PC-9 (cell line): ENCODE measurements at regions not wholly inside any gene's neighbourhood (a gene's known extent, or its start where the extent isn't known, plus 50 kb on each side); places are given as distances from the start of the nearest gene placed in this dataset.

Experiments used
- CTCF ChIP-seq: fragments of 200-600 bp; sonication (generic); conservative IDR thresholded peaks from 2 replicates; pipeline ENCODE4 v1.6.1; 2017; ENCODE audit warnings: mixed run types, antibody characterized with exemption, mild to moderate bottlenecking, moderate library complexity
- EZH2 ChIP-seq: fragments of 200-600 bp; sonication (generic); IDR thresholded peaks from 2 replicates; pipeline ENCODE4 v1.8.0; 2017; ENCODE audit warnings: antibody characterized with exemption, low read depth

- TF ChIP-seq CTCF (no peak), EZH2 (no peak)
Measured at GRCh38 chr14:30445011-30445793, 113.8 kb upstream of the G2E3 start.
